HepG2 (cell line): ENCODE measurements at regions not wholly inside any gene's neighbourhood (a gene's known extent, or its start where the extent isn't known, plus 50 kb on each side); places are given as distances from the start of the nearest gene placed in this dataset.

Source experiments
- CBX5 ChIP-seq: sonication (generic); formaldehyde crosslinking; IDR thresholded peaks from 2 replicates; pipeline ENCODE4 v1.4.0; 2020; ENCODE audit warnings: missing genetic modification reagents, borderline replicate concordance
- EZH2 ChIP-seq: conservative IDR thresholded peaks from 2 replicates; pipeline ENCODE4 v1.6.1; 2012; ENCODE audit warnings: mild to moderate bottlenecking, low read depth, low read length, moderate library complexity
- KDM1A ChIP-seq: IDR thresholded peaks from 2 replicates; pipeline ENCODE4 v1.6.1; 2016; ENCODE audit warnings: missing compliant biosample characterization
- MAFK ChIP-seq, 2 experiments: IDR thresholded peaks in 1 of 2; conservative IDR thresholded peaks in 1 of 2; 2 replicates each; pipeline ENCODE4 v1.6.1; 2011; ENCODE audit warnings: improper control_type of control experiment in 2 of 2, low read length in 2 of 2
- MXI1 ChIP-seq: IDR thresholded peaks from 3 replicates; pipeline ENCODE4 v1.6.1; 2012; ENCODE audit warnings: low read depth, low read length, inconsistent platforms, borderline replicate concordance
- SMAD3 ChIP-seq: sonication (generic); formaldehyde crosslinking; IDR thresholded peaks from 2 replicates; pipeline ENCODE4 v1.4.0; 2020; ENCODE audit warnings: missing genetic modification reagents
- ZNF12 ChIP-seq: sonication (generic); formaldehyde crosslinking; IDR thresholded peaks from 2 replicates; pipeline ENCODE4 v1.5.0; 2020; ENCODE audit warnings: missing genetic modification reagents
- ZNF451 ChIP-seq: sonication (generic); formaldehyde crosslinking; IDR thresholded peaks from 2 replicates; pipeline ENCODE4 v1.5.0; 2020; ENCODE audit warnings: mild to moderate bottlenecking, missing genetic modification reagents
- ZNF816 ChIP-seq: sonication (generic); formaldehyde crosslinking; IDR thresholded peaks from 2 replicates; pipeline ENCODE4 v1.8.0; 2022; ENCODE audit warnings: missing genetic modification reagents, mild to moderate bottlenecking, borderline replicate concordance
- TF ChIP-seq, protein P1 (sequence below): IDR thresholded peaks from 2 replicates; pipeline ENCODE4 v1.6.1; 2012; ENCODE audit warnings: inconsistent platforms
- TF ChIP-seq, protein P2 (sequence below): sonication (generic); formaldehyde crosslinking; IDR thresholded peaks from 2 replicates; pipeline ENCODE4 v1.5.0; 2020; ENCODE audit warnings: mild to moderate bottlenecking, missing genetic modification reagents, moderate library complexity
- TF ChIP-seq, protein P3 (sequence below): sonication (generic); formaldehyde crosslinking; IDR thresholded peaks from 2 replicates; pipeline ENCODE4 v1.4.0; 2020; ENCODE audit warnings: missing genetic modification reagents
- TF ChIP-seq, protein P4 (sequence below): sonication (generic); formaldehyde crosslinking; IDR thresholded peaks from 2 replicates; pipeline ENCODE4 v1.8.1; 2023; ENCODE audit warnings: missing genetic modification reagents, inconsistent platforms, borderline replicate concordance

DNA sequence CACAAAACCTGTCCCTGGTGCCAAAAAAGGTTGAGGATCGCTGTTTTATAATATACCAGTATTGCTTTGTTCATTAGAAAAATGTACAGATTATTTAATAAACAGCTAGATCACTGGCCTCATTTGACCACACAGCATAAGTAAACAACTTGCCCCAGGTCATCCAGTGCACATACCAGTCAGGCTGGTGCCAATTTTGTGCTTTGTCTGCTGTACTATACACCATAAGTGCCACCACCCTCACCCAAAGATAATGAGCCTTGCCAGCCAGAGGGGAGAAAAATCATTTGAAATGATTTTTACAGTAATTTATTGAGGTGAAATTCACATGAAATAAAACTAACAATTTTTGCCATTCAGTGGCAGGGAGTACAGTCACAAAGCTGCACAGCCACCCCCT is 202.2 kb upstream of the TWIST2 start:
- TF ChIP-seq KDM1A (CRISPR knock-in tag) (no peak), ZNF451 (CRISPR knock-in tag) (no peak), CBX5 (CRISPR knock-in tag) (no peak), MXI1 (no peak), ZNF12 (CRISPR knock-in tag) (no peak), EZH2 (no peak), SMAD3 (CRISPR knock-in tag) (no peak), ZNF816 (CRISPR knock-in tag) (no peak), MAFK (conservative IDR thresholded peaks at IDR 0.05 in 1 of 2, IDR thresholded peaks at IDR 0.05 in 1 of 2; ENCODE audit: low read length in 2 of 2) (no peak)
- TF ChIP-seq, protein P1, sequence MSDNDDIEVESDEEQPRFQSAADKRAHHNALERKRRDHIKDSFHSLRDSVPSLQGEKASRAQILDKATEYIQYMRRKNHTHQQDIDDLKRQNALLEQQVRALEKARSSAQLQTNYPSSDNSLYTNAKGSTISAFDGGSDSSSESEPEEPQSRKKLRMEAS = no peak
- TF ChIP-seq, protein P2, sequence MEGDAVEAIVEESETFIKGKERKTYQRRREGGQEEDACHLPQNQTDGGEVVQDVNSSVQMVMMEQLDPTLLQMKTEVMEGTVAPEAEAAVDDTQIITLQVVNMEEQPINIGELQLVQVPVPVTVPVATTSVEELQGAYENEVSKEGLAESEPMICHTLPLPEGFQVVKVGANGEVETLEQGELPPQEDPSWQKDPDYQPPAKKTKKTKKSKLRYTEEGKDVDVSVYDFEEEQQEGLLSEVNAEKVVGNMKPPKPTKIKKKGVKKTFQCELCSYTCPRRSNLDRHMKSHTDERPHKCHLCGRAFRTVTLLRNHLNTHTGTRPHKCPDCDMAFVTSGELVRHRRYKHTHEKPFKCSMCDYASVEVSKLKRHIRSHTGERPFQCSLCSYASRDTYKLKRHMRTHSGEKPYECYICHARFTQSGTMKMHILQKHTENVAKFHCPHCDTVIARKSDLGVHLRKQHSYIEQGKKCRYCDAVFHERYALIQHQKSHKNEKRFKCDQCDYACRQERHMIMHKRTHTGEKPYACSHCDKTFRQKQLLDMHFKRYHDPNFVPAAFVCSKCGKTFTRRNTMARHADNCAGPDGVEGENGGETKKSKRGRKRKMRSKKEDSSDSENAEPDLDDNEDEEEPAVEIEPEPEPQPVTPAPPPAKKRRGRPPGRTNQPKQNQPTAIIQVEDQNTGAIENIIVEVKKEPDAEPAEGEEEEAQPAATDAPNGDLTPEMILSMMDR (CRISPR knock-in tag) = no peak
- TF ChIP-seq, protein P3, sequence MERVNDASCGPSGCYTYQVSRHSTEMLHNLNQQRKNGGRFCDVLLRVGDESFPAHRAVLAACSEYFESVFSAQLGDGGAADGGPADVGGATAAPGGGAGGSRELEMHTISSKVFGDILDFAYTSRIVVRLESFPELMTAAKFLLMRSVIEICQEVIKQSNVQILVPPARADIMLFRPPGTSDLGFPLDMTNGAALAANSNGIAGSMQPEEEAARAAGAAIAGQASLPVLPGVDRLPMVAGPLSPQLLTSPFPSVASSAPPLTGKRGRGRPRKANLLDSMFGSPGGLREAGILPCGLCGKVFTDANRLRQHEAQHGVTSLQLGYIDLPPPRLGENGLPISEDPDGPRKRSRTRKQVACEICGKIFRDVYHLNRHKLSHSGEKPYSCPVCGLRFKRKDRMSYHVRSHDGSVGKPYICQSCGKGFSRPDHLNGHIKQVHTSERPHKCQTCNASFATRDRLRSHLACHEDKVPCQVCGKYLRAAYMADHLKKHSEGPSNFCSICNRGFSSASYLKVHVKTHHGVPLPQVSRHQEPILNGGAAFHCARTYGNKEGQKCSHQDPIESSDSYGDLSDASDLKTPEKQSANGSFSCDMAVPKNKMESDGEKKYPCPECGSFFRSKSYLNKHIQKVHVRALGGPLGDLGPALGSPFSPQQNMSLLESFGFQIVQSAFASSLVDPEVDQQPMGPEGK (CRISPR knock-in tag) = no peak
- TF ChIP-seq, protein P4, sequence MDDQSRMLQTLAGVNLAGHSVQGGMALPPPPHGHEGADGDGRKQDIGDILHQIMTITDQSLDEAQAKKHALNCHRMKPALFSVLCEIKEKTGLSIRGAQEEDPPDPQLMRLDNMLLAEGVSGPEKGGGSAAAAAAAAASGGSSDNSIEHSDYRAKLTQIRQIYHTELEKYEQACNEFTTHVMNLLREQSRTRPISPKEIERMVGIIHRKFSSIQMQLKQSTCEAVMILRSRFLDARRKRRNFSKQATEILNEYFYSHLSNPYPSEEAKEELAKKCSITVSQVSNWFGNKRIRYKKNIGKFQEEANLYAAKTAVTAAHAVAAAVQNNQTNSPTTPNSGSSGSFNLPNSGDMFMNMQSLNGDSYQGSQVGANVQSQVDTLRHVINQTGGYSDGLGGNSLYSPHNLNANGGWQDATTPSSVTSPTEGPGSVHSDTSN (CRISPR knock-in tag) = no peak
